Activated CD8-positive, alpha-beta memory T cell treated with anti-CD3 and anti-CD28 coated beads, Interleukin-2, amount 50 U/mL, for 48 hours (primary cell): ENCODE measurements at regions not wholly inside any gene's neighbourhood (a gene's known extent, or its start where the extent isn't known, plus 50 kb on each side); places are given as distances from the start of the nearest gene placed in this dataset.
"Not testable (repeated sequence)": the region's sequence is repeated elsewhere in the genome, so short reads cannot be mapped to it uniquely, and the experiment has no call there.

Source experiments
- DNase-seq: peaks from one replicate; pipeline ENCODE4 v3.0.0-alpha.2; 2020

DNA sequence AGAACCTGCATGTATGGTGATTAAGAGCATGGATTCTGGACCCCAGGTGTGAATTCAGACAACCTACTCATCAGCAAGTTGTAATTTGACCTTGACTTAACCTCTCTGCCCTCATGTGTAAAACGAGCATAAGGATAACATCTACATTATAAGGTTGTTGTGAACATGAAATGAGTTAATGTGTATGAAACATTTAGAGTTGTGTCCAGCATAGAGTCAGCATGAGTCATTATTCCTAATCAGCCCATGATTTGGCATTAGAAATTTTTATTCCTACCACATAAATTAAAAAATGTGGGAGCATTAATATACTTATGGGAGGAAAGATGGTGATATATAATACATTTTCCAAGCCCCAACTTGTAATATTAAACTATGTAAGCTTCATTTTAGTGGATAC, 95.9 kb upstream of the DDHD1 start:
- no peak for DNase-seq

DNA sequence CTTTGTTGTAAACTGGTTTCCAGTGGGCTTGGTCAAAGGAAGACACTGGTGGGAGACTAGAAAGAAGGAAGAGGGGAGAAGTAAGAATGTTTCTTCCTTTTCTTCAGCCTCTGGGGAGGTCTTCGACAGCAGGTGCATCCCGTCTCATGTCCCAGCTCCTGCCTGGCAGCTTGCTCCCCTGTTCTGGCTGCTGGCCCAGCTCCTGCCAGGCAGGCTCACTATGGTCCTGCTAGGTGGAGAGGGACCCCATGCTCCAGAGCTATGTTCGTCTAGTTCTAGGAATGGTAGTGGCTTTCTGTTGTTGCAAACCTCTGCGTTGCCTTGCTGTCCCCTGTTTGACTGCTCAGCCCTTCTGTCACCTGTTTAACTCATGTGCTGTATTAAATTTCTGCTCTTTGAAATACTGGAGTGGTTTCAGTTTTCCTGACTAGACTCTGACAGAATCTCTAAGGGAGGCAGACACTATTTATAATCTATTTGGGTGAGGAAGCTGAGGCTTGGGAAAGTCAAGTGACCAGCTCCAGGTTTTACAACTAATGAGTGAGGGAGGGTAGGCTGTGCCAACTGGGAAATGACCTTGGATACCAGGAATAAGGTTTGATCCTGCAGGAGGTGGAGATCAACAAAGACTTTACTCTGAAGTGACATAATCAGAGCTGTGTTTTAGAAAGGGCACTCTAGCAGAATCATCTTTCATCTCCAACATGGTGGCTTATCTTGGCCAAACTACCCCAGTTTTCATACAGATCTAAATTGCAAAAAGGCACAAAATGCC, 94.7 kb upstream of the DDHD1 start:
- DNase-seq: no peak

DNA sequence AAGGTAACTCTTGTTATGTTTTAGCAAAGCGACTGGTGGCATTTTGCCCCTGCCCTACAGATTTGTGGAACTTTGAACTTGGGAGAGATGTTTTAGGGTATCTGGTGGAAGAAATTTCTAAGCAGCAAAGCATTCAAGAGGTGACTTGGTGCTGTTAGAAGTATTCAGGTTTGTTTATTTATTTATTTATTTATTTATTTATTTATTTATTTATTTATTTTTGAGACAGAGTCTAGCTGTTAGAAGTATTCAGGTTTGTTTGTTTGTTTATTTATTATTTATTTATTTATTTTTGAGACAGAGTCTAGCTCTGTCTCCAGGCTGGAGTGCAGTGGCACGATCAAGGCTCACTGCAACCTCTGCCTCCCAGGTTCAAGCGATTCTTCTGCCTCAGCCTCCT, 89.8 kb upstream of the DDHD1 start:
- DNase-seq: not testable (repeated sequence)

DNA sequence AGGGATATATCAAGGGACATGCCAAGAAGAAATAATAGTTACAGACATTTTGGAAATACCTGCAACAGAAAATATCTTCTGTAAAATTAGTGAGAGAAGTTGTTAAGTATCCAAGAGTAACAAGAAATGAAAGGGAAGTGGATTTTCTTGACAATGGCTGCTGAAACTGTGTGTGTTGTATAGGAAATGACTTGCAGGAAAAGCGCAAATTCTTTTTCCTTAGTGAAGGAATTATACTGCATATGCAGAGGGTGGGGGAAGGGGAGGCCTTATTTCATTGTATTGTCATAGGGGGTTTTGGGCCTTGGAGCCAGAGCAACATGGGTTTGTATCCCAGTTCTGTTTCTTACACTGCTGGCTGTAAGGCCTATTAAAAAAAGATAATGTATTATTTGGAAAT, 84.4 kb upstream of the DDHD1 start:
- DNase-seq: no peak

DNA sequence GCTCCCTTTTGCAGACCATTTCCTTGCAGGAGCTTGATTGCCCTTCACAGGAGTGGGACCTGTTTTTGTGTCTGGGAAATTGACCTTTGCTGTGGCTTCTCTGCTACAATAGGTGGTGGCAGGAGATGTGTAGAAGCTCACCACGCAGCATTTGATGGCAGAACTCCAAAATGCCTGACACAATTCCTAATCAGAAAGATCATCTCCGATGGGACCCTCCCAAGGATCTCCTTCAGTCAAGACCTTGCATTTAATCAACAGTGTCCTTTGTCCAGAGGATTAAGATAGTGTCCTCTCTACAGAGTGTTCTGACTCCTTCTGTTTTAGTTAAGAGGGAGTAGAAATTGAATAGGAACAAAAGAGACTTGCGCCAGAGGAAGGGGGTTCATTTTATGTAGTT, 83.6 kb upstream of the DDHD1 start:
- no peak for DNase-seq

DNA sequence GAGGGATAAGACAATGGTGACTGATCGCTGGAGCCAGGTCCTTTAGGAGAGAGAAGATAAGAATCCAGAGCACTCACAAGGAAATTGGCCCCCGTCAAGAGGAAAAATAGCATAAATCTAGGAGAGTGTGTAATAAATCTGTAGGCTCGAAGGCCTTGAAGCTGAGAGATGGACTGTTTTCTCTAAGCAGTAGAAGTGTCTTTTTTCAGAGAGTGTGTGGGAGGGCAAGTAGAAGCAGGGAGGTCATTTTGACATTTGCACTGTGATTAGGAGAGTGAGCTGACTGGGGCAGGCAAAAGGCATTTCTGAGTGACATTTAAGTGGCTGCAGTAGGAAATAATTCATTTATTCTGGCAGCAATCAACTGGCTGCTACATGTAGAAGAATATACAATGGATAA, 78.0 kb upstream of the DDHD1 start:
- no peak for DNase-seq

DNA sequence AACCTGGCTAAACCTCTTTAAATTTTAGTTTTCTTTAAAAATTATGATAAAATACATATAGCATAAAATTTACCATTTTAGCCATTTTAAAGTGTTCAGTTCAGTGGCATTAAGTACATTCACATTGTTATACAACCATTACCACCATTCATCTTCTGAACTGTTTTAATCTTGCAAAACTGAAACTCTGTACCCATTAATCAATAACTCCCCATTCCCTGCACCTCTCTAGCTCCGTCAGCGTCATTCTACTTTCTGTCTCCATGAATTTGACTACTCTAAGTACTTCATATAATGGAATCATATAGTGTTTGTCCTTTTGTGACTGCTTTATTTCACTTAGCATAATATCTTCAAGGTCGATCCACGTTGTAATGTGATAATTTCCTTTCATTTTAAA, 75.8 kb upstream of the DDHD1 start:
- no peak for DNase-seq

DNA sequence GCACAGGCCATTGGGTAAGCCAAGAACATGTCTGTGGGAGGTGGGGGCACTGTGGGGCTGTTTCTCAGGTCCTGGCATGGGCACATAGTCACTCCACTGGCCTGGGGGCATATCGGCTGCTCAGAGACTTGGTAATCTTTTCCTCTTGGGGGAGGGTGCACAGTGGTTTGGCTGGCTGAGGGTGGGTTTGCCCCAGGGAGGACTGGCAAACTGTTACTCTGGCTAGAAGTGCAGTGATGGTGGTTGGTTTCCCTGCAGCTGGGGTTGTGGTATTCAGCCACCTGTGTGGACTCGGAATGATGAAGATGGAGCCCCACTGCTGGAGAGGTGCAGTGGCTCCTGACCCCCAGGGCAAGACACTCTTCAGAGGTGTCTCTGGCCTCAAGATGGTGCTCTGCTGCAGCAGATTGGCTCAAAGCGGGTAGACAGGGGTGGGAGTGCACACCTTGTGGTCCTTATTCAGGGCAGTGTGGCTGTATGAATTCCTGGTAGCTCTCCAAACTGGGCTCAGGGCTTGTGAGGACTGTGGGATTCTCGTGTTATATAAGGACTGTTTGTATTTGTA, 74.1 kb upstream of the DDHD1 start:
- no peak for DNase-seq

DNA sequence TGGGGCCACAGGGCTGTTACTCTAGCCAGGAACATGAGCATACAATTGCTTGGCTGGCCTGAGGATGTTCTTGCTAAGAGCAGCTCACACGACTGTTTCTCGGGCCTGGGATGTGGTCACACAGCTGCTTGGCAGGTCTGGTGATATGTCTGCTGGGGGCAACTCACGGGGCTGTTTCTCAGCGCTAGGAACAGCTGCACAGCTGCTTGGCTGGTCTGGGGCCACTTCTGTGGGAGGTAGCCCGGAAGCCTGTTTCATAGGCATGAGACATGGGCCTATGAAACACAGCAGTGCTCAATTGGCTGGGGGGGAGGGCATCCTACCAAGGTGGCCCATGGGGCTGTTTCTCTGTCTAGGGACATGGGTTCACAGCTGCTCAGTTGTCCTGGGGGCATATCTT, 73.4 kb upstream of the DDHD1 start:
- no peak for DNase-seq

DNA sequence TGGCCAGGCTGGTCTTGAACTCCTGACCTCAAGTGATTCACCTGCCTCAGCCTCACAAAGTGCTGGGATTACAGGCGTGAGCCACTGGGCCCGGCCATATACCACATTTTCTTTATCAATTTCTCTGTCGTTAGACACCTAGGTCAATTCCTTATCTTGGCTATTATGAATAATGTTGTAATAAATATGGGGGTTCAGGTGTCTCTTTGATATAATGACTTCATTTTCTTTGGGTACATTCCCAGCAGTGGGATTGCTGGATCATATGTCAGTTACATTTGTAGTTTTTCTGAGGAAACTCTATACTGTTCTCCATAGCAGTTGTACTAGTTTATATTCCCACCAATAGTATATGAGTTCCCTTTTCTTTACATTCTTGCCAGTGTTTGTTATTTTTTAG, 67.8 kb upstream of the DDHD1 start:
- DNase-seq: no peak

DNA sequence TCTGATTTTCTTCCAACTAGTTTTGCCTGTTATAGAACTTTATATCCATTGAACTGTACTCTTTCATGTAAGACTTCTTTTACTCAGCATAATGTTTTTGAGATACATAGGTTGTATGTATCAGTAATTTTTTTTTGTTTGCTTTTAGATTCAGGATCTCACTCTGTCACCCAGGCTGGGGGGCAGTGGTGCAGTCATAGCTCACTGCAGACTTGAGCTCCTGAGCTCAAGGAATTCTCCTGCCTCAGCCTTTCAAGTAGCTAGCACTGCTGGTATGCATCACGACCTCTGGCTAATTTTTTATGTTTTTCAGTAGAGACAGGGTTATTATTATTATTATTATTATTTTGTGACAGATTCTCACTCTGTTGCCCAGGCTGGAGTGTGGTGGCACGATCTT, 65.0 kb upstream of the DDHD1 start:
- no peak for DNase-seq

DNA sequence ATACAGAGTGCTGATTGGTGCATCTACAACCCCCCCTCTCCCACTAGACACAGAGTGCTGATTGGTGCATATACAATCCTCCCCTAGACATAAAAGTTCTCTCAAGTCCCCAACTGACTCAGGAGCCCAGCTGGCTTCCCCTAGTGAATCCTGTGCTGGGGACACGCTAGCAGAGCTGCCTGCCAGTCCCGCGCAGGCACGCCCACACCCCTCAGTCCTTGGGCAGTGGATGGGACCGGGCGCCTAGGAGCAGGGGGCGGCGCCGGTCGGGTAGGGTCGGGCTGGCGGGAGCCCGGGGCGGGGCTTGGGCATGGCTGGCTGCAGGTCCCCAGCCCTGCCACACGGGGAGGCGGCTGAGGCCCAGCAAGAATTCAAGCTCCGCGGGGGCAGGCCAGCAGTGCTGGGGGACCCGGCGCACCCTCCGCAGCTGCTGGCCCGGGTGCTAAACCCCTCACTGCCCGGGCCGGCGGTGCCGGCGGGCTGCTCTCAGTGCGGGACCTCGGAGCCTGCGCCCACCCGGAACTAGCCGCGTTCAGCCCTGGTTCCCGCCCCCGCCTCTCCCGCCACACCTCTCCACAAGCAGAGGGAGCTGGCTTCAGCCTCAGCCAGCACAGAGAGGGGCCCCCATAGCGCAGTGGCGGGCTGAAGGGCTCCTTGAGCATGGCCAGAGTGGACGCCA, 64.3 kb upstream of the DDHD1 start:
- DNase-seq: peak; percentile 88

DNA sequence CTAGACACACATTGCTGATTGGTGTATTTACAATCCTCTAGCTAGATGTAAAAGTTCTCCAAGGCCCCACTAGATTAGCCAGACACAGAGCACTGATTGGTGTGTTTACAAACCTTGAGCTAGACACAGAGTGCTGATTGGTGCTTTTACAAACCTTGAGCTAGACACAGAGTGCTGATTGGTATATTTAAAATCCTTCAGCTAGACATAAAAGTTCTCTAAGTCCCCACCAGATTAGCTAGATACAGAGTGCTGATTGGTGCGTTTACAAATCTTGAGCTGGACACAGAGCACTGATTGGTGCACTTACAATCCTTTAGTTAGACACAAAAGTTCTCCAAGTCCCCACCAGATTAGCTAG, 63.8 kb upstream of the DDHD1 start:
- not testable (repeated sequence) for DNase-seq

DNA sequence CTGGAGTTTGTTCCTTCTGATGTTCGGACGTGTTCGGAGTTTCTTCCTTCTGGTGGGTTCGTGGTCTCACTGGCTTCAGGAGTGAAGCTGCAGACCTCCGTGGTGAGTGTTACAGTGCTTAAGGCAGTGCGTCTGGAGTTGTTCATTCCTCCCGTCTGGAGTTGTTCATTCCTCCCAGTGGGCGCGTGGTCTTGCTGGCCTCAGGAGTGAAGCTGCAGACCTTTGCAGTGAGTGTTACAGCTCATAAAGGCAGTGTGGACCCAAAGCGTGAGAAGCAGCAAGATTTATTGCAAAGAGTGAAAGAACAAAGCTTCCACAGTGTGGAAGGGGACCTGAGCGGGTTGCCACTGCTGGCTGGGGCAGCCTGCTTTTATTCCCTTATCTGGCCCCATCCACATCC, 63.4 kb upstream of the DDHD1 start:
- not testable (repeated sequence) for DNase-seq

DNA sequence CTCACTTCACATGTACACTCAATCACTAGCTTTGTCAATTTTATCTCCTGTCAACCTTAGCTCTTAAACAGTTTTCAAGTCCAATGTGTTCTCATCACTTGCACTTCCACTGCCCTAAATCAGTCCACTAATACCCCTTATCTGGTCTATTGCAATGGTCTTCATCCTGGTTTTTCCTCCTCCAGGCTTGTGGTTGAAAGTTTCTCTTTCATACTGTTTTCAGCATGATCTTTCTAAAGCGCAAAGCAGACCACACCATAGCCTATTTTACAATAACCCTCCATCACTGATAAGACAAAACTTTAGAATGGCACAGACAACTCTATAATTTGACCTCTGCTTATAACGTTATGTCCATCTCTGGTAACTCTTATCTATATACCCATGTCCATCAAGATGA, 62.0 kb upstream of the DDHD1 start:
- DNase-seq: no peak

DNA sequence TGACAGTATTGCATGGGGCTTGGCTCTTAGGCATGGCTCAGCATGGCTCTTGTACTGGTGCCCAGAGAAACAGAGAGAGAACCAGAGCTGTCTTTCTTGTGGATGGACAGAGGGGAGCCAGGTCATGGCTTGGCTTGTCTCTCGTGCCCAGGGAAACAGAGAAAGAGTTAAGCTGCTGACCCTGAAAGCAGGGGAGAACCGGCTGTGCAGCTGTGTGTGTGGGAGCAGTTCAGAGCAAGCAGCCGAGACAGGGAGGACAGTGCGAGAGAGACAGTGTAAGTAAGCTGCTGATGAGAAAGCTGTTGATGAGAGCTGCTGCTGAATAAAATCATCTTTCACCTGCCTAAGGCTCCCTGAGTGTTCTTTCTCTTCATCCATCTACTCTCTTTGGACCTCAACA, 61.3 kb upstream of the DDHD1 start:
- DNase-seq: no peak

DNA sequence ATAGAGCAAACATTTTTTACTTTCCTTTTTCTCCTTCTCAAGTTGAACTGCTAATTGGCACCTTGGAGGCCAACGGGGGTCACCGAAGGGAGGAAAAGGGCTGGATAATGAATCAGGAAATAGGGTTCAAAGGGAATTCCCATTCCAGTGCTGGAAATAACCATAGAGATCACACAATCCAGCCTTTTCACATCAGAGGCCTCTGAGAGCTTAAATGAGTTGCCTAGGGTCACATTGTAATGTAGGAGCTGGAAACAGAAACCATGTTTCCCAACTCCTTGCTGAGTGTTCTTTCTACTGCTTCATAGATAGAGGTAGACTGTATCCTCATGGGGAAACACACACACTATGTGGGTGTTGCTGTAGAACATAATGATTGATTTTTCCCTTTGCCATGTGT, 60.6 kb upstream of the DDHD1 start:
- no peak for DNase-seq

DNA sequence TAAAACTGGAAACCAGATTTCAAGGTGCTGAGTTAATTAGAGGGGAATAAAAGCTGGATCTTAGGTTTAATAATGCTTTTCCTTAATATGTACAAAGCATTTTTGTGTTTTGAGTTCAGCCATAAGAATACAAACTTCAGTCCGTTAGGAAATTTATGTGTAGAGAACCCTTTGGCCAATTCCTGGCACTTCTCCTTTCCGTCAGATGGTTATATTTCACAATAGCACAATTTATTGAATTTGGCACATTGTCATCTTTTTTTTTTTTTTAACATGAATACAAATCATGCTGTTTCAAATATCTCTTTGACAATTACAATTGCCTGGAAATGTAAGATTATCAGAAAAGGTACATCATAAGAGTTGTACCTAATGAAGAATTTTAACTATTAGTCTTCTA, 56.2 kb upstream of the DDHD1 start:
- no peak for DNase-seq
